Activated CD8-positive, alpha-beta memory T cell treated with anti-CD3 and anti-CD28 coated beads, Interleukin-2, amount 50 U/mL, for 48 hours (primary cell): ENCODE measurements at regions not wholly inside any gene's neighbourhood (a gene's known extent, or its start where the extent isn't known, plus 50 kb on each side); places are given as distances from the start of the nearest gene placed in this dataset.
A peak's percentile ranks its signal among the peaks of the same experiment; 100 is the strongest.
"Not testable (repeated sequence)": the region's sequence is repeated elsewhere in the genome, so short reads cannot be mapped to it uniquely, and the experiment has no call there.

Experiments used
- DNase-seq: peaks from one replicate; pipeline ENCODE4 v3.0.0-alpha.2; 2020

DNA sequence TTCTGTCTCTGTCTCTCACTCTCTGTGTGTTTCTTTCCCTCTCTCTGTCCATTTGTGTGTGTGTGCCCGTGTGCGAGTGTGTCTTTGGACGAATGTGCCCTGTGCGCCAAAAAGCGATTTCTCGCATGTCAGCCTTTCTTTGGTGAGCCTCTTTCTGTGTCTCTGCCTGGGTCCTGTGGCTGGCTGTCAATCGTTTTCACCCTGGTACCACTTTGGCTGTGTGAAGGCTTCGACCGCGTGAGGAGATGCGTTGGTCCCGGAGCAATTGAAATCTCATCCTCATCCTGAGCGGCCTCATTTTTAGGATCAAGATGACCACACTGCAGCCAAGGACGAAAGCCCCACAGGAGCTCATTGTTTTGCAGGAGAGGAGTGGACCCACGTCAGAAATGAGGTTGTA, 288.9 kb upstream of the ZNF337 start:
- no peak for DNase-seq

DNA sequence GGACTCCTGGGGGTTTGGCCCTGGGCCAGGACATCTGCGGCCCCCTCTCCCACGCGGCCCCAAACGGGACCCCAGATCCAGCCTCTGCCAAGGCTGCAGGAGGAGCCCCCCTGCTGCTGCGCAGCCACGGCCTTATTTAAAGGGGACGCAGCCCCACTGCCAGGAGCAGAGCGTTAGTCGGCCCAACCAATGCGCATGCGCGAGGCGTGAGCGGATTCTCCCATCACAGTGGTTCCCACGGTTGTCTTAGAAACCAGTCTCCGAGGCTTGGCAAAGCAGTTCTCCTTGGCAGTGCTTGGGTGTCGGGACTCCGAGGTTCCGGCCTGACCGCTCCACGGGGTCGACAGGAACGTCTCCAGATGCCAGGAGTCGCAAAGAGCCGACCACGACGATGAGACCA, 288.3 kb upstream of the ZNF337 start:
- peak; percentile 71 for DNase-seq

DNA sequence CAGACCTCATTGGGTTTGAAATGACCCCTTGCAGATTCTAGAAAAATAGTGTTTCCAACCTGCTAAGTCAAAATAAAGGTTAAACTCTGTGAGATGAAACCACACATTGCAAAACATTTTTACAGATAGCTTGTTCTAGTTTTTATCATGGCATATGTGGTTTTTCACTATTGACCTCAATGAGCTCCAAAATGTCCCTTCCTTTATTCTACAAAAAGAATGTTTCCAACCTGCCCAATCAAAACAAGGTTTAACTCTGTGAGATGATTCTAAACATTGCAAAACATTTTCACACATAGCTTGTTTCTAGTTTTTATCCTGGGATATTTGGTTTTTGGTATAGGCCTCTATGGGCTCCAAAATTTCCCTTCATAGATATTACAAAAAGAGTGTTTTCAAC, 286.0 kb upstream of the ZNF337 start:
- DNase-seq, result not testable (repeated sequence)

DNA sequence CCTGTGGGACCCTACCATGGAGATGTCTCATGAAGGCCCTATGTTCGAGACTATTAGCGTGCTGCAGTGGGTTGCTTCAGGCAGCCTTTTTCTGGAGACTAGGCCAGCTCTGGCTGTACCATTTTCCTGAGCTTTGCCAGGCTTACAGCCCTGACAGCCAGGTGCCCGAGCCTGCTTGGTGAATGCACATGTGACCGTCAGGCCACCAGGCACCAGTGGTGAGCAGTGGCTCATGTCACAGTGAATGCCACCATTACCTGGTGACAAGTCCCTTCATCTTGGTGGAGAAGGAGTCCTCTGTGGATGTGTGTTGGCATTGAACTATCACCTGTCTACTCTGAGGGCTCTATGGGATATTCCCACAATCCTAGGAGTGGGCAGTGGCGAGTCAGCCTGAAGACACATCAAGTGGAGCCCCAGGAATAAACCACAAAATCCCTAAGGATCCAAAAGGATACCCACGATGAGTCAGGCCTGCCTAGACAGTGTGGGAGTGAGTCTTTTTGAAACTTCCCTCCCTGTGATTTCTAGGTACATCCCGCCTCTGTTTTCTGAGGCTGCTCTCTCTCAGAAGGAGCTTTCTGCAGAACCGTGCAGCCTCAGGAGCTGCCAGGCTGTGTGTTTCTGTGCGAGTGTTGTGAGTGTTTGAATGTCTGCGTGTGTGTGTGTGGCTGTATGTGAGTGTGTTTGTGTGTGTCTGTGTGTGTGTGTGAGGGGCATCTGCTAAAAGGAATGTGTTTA, 282.0 kb upstream of the ZNF337 start:
- not testable (repeated sequence) for DNase-seq

DNA sequence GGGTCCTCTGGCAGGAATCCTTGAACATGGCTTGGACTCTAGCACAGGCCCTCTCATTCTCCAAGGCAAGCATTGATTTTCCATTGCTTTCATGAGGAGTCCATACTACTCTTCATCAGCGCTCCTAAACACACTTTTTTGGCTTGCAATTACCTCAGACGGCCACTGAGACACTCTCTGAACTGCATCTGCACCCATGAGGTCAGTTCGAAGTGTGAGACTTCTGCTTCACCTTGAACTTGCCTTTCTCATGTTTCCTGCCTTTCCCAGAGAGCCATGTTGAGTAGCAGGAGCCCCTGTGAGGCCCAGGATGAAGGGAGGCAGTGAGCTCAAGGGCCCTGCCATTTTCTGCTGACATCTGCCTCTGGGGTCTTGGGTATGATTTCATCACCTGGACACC, 279.2 kb upstream of the ZNF337 start:
- DNase-seq, result not testable (repeated sequence)

DNA sequence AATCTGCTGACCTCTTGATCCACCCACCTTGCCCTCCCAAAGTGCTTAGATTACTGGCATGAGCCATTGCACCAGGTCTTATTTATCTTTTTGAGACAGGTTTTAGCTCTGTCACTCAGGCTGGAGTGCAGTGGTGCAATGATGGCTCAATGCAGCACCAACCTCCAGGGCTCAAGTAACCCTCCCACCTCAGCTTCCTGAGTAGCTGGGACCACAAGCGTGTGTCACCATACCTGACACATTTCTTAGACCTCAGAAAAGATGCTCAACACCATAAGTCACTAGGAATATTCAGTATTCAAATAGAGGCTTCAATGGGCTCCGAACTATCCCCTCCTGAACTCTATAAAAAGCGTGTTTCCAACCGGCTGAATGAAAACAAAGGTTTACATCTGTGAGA, 268.6 kb upstream of the ZNF337 start:
- DNase-seq, result not testable (repeated sequence)

DNA sequence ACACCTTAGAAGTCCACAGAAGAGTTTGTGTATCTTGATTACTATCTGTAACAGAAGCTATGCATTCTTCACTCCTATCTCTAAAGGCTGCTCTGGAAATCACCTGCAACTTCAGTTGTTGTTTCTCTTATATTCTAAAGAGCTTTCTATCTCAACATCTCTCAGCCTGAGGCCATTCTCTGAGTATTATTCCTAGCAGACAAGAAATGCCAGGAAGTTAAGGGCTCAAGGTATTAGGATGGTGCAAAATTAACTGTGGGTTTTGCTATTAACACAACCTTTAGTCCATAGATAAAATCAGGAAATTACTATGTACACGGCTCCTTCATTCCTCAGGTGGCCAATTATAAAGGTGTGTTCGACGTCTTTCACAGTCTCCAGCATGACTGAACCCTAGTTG, 257.2 kb upstream of the ZNF337 start:
- not testable (repeated sequence) for DNase-seq

DNA sequence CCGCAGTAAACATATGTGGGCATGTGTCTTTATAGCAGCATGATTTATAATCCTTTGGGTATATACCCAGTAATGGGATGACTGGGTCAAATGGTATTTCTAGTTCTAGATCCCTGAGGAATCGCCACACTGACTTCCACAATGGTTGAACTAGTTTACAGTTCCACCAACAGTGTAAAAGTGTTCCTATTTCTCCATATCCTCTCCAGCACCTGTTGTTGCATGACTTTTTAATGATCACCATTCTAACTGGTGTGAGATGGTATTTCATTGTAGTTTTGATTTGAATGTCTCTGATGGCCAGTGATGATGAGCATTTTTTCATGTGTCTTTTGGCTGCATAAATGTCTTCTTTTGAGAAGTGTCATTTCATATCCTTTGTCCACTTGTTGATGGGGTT, 238.6 kb upstream of the ZNF337 start:
- not testable (repeated sequence) for DNase-seq

DNA sequence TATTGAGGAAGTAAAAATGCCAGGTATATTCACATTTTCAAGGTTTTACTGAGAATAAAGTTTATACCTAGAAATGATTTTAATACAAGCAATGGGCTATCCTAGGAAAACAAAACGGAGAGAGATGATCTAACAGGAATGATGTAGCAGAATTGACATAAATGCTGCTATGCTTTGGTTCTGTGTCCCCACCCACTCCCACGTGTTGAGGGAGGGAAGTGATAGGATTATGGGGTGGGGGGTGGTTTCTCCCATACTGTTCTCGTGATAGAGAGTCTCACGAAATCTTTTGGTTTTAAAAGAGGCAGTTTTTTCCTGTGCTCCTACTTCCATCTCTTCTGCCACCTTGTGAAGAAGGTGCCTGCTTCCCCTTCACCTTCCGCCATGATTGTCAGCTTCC, 236.2 kb upstream of the ZNF337 start:
- not testable (repeated sequence) for DNase-seq

DNA sequence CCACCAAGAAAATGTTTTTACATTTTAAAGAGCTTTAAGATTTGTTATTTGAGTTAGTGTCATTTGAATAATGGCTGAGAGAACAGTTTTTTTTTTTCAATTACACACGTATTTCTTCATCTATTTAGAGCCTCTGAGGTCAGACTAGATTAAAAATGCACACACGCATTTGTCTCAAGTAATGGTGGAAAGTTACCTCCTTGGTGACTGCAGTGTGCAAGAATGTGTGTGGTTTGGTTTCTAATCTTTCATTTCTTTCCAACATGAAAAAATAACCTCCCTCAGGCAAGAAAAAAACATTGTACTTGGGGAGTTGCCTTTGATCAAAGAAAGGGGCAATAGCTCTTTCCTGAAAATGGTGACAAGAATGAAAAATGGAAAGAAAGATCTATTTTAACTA, 235.5 kb upstream of the ZNF337 start:
- DNase-seq, result not testable (repeated sequence)

DNA sequence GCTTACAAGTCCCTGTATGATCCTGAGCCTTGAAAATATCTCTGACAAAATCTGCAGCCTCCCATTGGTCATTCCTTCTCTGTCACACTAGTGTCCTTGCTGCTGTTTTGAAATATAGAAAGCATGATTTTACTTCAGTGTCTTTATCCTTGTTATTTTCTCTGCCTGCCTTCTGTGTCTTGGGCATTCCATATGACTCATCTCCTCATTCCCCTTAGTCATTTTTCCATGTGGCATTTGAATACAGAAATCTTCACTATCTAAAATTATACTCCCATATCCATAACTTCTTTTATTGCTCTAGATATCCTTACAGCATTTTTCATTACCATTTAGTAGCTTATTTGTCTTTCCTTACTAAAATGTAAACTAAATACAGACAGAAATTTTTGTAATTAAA, 205.7 kb upstream of the ZNF337 start:
- DNase-seq, result not testable (repeated sequence)

DNA sequence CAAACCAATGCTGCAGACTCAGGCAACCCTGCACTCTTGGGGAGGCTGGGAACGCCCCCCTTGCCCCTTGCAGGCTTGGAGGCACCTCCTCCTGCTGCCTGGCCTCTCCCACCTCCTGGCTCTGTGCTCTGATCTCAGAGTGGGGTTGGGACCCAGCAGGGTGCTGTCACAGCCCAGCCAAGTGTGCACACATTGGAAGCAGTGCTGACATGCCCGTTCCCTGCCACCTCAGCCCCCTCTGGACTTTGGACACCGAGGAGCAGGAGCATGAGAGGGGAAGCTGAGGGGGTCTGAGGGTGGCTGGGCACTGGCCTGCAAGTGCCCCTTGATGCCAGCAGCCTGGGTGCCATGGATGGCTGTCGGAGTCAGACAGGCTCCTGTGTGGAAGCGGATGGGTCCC, 202.0 kb upstream of the ZNF337 start:
- DNase-seq, result not testable (repeated sequence)

DNA sequence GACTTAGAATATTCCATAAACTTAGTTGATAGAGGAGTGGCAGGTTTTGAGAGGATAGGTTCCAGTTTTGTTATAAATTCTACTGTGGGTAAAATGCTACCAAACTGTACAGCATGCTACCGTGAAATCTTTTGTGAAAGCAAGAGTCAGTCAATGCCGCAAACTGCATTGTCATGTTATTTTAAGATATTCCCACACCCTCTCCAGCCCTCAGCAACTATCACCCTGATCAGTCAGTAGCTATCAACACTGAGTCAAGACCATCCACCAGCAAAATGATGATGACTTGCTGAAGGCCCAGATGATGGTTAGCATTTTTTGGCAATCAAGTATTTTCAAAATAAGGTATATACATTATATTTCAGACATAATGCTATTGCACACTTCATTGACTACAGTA, 182.4 kb upstream of the ZNF337 start:
- not testable (repeated sequence) for DNase-seq

DNA sequence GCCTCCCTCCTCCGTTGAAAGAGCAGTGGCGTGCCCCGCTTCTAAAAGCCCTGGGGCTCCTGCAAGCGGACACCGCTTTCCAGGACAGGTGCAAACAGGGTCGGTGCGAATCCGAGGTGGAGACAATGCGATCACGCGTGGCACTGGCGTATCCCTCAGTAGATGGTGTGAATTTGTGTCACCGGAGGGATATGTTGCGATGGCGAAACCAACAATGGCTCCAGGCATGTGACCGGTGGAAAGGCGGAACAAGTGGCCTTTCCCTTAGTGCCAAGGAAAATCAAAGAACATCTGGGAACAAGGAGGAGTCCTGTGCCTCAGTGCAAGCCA, 172.0 kb upstream of the ZNF337 start:
- DNase-seq, result not testable (repeated sequence)

DNA sequence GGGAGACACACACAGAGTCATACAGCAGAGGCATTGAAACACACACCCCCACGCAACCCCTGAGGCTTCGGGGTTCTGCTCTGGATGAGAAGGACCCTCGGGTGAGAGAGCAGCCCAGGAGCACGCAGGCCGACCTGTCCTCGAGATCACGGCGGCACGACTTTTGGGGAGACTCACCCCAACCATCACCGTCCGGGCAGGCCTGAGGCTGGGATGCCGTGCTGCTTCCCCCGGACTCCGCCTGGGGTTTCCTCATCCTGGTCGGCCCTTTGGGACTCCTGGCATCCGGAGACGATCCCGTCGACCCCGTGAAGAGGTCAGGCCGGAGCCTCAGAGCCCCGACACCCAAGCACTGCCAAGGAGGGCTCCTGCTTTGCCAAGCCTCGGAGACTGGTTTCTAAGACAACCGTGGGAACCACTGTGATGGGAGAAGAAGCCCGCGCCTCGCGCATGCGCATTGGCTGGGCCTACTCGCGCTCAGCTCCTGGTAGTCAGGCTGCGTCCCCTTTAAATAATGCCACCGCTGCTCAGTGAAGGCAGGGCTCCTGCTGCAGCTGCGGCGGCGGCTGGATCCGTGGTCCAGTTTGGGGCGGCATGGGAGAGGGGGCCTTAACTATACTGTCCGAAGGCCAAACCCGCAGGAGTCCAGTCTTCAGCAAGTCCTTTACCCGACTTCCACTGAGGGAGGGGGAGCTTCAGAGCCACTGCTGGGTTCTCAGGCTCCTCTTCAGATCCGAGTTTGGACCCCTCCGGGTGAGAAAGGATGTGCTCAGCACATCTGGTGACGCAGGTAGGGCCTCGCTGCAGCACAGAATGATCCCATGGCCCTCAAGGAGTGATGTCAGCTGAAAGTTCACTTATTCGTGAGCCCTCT, 171.4 kb upstream of the ZNF337 start:
- DNase-seq, result peak; percentile 89

DNA sequence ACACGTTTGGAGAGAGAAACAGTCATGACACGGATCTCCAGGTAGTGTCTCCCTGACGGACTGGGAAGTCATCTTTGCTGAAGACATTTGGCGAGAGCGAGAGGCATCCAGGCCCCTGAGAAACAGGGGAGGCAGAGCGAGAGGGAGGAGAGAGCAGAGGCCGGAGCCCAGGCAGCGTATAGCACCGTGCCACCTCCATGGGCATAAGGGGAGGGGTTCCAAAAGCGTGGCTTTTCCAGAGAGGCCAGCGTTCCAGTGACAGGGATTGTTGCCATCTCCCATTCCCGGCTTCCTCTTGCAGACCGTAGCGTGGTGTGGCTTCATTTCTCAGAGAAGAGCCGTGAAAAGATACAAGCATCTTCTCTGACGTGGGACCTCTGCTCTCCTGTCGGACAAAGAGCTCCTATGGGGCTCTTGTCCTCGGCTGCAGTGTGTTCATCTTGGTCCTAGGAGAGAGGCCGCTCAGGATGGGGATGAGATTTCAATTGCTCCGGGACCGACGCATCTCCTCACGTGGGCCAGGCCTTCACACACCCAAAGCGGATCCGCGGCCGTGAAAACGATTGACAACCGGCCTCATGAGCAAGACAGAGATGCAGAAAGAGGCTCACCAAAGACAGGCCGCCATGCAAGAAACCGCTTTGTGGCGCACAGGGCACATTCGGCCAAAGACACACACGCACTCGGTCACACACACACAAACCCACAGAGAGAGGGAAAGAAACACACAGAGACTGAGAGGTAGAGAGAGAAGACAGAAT, 170.5 kb upstream of the ZNF337 start:
- not testable (repeated sequence) for DNase-seq

DNA sequence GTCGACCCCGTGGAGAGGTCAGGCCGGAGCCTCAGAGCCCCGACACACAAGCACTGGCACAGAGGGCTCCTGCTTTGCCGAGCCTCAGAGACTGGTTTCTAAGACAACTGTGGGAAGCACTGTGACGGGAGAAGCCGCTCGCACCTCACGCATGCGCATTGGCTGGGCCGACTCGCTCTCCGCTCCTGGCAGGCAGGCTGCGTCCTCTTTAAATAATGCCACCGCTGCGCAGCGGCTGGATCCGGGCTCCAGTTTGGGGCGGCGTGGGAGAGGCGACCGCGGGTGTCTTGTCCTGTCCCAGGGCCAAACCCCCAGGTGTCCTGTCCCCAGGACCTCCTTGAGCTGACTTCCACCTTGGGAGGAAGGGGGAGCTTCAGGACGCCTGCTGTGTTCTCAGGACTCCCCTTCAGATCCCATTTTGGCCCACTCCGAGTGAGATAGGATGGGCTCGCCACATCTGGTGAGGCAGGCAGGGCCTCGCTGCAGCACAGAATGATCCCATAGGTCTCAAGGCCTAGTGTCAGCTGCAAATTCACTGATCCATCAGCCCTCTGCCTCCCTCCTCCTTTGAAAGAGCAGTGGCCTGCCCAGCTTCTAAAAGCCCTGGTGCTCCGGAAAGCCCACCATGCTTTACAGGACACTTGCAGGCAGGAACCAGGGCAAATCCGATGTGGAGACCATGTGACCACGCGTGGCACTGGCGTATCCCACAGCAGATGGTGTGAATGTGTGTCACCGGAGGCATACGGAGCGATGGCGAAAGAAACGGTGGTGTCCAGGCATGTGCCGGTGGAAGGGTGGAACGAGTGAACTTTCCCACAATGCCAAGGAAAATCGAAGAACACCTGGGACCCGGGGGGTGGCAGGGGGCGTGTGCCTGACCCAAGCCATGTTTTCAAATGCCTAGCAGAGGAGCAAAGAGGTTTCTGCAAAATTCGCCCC, 169.3 kb upstream of the ZNF337 start:
- peak; percentile 87 for DNase-seq

DNA sequence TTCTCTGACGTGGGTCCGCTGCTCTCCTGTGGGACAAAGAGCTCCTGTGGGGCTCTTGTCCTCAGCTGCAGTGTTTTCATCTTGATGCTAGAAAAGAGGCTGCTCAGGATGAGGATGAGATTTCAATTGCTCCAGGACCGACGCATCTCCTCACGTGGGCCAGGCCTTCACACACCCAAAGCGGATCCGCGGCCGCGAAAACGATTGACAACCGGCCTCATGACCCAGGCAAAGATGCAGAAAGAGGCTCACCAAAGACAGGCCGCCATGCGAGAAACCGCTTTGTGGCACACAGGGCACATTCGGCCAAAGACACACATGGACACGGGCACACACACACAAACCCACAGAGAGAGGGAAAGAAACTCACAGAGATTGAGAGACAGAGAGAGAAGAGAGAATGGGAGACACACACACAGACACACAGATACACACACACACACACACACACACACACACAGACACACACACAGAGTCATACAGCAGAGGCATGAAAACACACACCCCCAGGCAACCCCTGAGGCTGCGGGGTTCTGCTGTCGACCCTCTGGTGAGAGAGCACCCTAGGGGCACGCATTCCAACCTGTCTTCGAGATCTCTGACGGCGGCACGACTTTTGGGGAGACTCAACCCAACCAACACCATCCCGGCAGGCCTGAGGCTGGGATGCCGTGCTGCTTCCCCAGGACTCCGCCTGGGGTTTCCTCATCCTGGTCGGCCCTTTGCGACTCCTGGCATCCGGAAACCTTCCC, 168.5 kb upstream of the ZNF337 start:
- DNase-seq, result not testable (repeated sequence)

DNA sequence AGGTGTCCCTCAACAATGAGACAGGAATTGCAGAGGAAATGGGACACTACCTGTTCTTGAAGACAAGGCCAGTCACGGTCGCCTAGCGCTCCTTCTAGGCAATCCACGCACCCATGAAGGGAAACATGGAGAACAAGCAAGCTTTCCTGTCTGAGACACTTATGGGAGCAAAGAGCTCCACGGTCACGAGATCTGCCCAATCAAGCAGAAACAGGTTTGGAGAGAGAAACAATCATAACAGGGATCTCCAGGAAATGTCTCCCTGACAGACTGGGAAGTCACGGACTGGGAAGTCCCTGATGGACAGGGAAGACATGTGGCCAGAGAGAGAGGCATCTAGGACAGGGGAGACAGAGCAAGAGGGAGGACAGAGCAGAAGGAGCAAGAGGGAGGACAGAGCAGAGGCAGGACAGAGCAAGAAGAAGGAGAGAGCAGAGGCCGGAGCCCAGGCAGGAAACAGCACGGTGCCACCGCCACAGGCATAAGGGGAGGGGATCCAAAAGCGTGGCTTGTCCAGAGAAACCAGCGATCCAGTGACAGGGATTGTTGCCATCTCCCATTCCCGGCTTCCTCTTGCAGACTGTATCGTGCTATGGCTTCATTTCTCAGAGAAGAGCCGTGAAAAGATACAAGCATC, 167.8 kb upstream of the ZNF337 start:
- no peak for DNase-seq

DNA sequence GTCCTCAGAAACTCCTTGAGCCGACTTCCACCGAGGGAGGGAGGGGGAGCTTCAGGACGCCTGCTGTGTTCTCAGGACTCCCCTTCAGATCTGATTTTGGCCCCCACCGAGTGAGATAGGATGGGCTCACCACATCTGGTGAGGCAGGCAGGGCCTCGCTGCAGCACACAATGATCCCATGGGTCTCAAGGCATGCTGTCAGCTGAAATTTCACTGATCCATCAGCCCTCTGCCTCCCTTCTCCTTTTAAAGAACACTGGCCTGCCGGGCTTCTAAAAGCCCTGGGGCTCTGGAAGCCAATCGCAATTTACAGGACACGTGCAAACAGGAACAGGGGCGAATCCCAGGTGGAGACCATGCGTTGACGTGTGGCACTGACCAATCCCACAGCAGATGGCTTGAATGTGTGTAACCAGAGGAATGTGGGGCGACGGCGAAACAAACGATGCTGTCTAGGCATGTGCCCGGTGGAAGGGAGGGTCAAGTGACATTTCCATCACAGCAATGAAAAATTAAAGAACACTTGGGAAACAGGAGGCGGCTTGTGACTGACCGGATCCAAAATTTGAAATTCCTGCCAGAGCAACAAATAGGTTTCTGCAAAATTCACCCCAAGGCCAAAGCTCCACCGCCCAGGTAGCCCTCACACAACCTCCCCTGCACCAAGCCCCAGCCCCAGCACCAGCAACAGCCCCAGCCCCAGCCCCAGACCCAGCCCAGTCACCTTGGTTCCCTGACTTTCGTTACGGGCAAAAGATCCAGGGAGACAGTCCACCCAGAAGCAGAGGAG, 167.1 kb upstream of the ZNF337 start:
- DNase-seq, result no peak
